ENCODE measurements at regions not wholly inside any gene's neighbourhood (a gene's known extent, or its start where the extent isn't known, plus 50 kb on each side); places are given as distances from the start of the nearest gene placed in this dataset.
A peak's percentile ranks its signal among the peaks of the same experiment; 100 is the strongest.

DNA sequence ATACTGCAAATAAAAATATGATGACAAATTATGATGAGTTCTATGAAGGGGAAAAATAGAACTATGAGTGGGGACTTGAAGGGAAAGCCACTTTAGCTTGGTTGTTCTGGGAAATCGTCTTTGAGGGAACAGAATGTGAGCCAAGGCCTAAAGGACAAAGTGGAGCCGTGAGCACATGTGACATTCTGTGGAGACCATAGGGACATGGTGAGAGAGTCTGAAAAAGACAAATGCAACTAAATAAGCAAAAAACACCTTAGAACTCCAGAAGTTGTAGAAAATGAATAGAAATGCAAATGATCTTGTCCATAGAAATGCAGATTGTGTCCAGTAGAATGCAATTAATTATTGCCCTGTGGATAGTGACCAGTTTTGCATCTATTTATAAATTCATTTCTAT lies 86.8 kb upstream of the ANKRD10 start:
- Mint-ChIP-seq H3K27ac (peak overlapping the region in 1 of 3 experiments; percentile 33), H3K4me1 (peaks cover 32% of the 10 kb centered on the region), H3K9me3 (no peaks in the 10 kb centered on the region), H3K4me3 (no peak overlapping the region), H3K36me3 (ENCODE audit: low read depth) (no peaks in the 10 kb centered on the region), H3K27me3 (ENCODE audit: low read depth) (peaks cover 18% of the 10 kb centered on the region)
- TF ChIP-seq CTCF (IDR thresholded peaks at IDR 0.05; ENCODE audit: unreplicated experiment in 3 of 3) = no peak

GRCh38 chr13:110993788-110994187 lies 78.9 kb upstream of the ANKRD10 start:
- peaks cover 9% of the 10 kb centered on the region for H3K9me3 Mint-ChIP-seq
- TF ChIP-seq CTCF (IDR thresholded peaks at IDR 0.05; ENCODE audit: unreplicated experiment in 3 of 3) = no peak
- no peaks in the 10 kb centered on the region for H3K36me3 Mint-ChIP-seq (ENCODE audit: low read depth)
- no peak overlapping the region for H3K4me3 Mint-ChIP-seq
- H3K27me3 Mint-ChIP-seq (ENCODE audit: low read depth) = peaks cover 16% of the 10 kb centered on the region
- H3K4me1 Mint-ChIP-seq = no peaks in the 10 kb centered on the region
- no peak overlapping the region for H3K27ac Mint-ChIP-seq

- Mint-ChIP-seq H3K4me3 (no peak overlapping the region), H3K9me3 (peaks cover 9% of the 10 kb centered on the region), H3K27me3 (ENCODE audit: low read depth) (peaks cover 3% of the 10 kb centered on the region), H3K36me3 (ENCODE audit: low read depth) (no peaks in the 10 kb centered on the region), H3K4me1 (no peaks in the 10 kb centered on the region), H3K27ac (no peak overlapping the region)
- TF ChIP-seq CTCF (IDR thresholded peaks at IDR 0.05; ENCODE audit: unreplicated experiment in 3 of 3) = no peak
Measured at GRCh38 chr13:110991991-110992508, 77.2 kb upstream of the ANKRD10 start.

DNA sequence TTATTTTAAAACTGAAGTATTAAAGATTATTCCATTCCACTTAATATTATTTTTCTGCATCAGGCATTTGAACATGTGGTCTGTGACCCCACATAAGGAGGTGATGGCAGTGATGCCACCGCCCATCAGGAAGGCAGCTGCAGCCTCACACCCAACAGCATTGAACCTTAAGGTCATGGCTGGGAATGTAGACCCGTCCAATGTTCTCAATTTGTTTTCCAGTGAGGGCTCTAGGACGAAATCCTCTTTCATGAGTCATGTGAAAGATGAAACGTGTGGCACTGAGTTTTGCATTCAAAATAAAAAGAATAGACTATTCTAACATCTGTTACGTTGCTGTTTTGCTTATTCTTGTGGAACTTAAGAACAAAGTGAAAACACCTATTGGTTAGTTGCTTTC lies 74.5 kb upstream of the ANKRD10 start:
- no peaks in the 10 kb centered on the region for H3K9me3 Mint-ChIP-seq
- no peak overlapping the region for H3K27ac Mint-ChIP-seq
- H3K27me3 Mint-ChIP-seq (ENCODE audit: low read depth) = no peaks in the 10 kb centered on the region

GRCh38 chr13:110985541-110985940 lies 70.7 kb upstream of the ANKRD10 start:
- Mint-ChIP-seq H3K27ac (no peak overlapping the region), H3K4me3 (no peak overlapping the region), H3K27me3 (ENCODE audit: low read depth) (peaks cover 4% of the 10 kb centered on the region), H3K4me1 (peaks cover 35% of the 10 kb centered on the region), H3K9me3 (no peaks in the 10 kb centered on the region), H3K36me3 (ENCODE audit: low read depth) (no peaks in the 10 kb centered on the region)
- no peak for TF ChIP-seq CTCF (IDR thresholded peaks at IDR 0.05; ENCODE audit: unreplicated experiment in 3 of 3)

More for the DNA sequence above, 74.5 kb upstream of the ANKRD10 start:
- Mint-ChIP-seq H3K4me1 (peaks cover 9% of the 10 kb centered on the region), H3K4me3 (no peak overlapping the region), H3K36me3 (ENCODE audit: low read depth) (no peaks in the 10 kb centered on the region)
- TF ChIP-seq CTCF (IDR thresholded peaks at IDR 0.05; ENCODE audit: unreplicated experiment in 3 of 3) = no peak

DNA sequence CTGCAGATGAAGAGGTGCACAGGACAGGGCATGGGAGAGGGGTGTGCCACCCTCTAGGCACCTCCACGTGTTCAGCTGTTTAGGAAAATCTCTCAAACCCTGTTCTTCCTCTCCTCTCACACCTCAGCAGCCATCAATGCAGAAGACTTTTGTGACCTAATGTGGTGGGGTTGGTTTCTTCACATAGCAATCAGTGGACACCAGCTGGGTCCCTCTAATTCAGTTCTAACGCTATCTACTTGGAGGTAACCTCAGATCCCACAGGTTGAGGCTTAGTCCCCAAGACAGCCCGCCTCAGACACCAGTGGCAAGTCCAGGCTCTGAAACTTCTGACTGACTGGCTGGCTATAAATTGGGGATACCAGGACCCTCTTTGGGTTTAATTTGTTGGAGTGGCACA lies 69.9 kb upstream of the ANKRD10 start:
- no peak for TF ChIP-seq CTCF (IDR thresholded peaks at IDR 0.05; ENCODE audit: unreplicated experiment in 3 of 3)
- H3K4me1 Mint-ChIP-seq = peaks cover 35% of the 10 kb centered on the region

More for the DNA sequence above, 69.9 kb upstream of the ANKRD10 start:
- H3K27me3 Mint-ChIP-seq (ENCODE audit: low read depth) = peaks cover 8% of the 10 kb centered on the region
- no peaks in the 10 kb centered on the region for H3K36me3 Mint-ChIP-seq (ENCODE audit: low read depth)
- no peak overlapping the region for H3K27ac Mint-ChIP-seq
- H3K4me3 Mint-ChIP-seq = no peak overlapping the region
- H3K9me3 Mint-ChIP-seq = peaks cover 2% of the 10 kb centered on the region
